Left ventricle myocardium inferior (tissue), 1 donor: ENCODE measurements at regions not wholly inside any gene's neighbourhood (a gene's known extent, or its start where the extent isn't known, plus 50 kb on each side); places are given as distances from the start of the nearest gene placed in this dataset.

Experiments
- DNase-seq: peaks from one replicate; pipeline ENCODE4 v3.0.0-alpha.2; 2020
- H3K27ac ChIP-seq: fragments of 200-600 bp; replicated peaks from 2 replicates; pipeline ENCODE4 v1.8.0; 2021
- H3K27me3 ChIP-seq: fragments of 200-600 bp; 2 replicates; pipeline ENCODE4 v1.8.0; 2021; ENCODE audit warnings: low read depth
- H3K36me3 ChIP-seq: fragments of 200-600 bp; 2 replicates; pipeline ENCODE4 v1.8.0; 2021
- H3K4me1 ChIP-seq: fragments of 200-600 bp; 2 replicates; pipeline ENCODE4 v1.8.0; 2021
- H3K4me3 ChIP-seq: fragments of 200-600 bp; 2 replicates; pipeline ENCODE4 v1.8.0; 2021; ENCODE audit warnings: mild to moderate bottlenecking, moderate library complexity
- H3K9me3 ChIP-seq: fragments of 200-600 bp; replicated peaks from 2 replicates; pipeline ENCODE4 v1.8.0; 2021
- CTCF ChIP-seq: fragments of 200-600 bp; IDR thresholded peaks from 2 replicates; pipeline ENCODE4 v1.8.0; 2021; ENCODE audit warnings: antibody characterized with exemption, mild to moderate bottlenecking, borderline replicate concordance
- intact Hi-C: fragments of 100-400 bp; cut with micrococcal nuclease; formaldehyde crosslinking; loops from one replicate; pipeline ENCODE4 v1.11.0; 2022
- donor health status: DM: no; HTN: yes; CAD: no; lungs with severe emphysema.

- Histone ChIP-seq H3K9me3 (peaks cover 12% of the 10 kb centered on the region), H3K4me1 (peaks cover 14% of the 10 kb centered on the region), H3K4me3 (no peak overlapping the region), H3K27ac (no peak overlapping the region), H3K27me3 (no peaks in the 10 kb centered on the region), H3K36me3 (no peaks in the 10 kb centered on the region)
- no peak for TF ChIP-seq CTCF
- intact Hi-C loops, result no loop called here
- DNase-seq, result no peak
Measured at GRCh38 chr11:91404344-91404743, 820.3 kb upstream of the FAT3 start.

- intact Hi-C loops, result no loop called here
Measured at GRCh38 chr11:91397134-91397468, 827.5 kb upstream of the FAT3 start.

GRCh38 chr11:91396236-91397133 lies 828.1 kb upstream of the FAT3 start:
- DNase-seq, result no peak
- H3K36me3 ChIP-seq, result no peaks in the 10 kb centered on the region
- H3K4me1 ChIP-seq, result peaks cover 11% of the 10 kb centered on the region
- intact Hi-C loops, result no loop called here
- TF ChIP-seq CTCF, result no peak
- H3K27me3 ChIP-seq, result no peaks in the 10 kb centered on the region
- peaks cover 7% of the 10 kb centered on the region for H3K9me3 ChIP-seq
- H3K4me3 ChIP-seq, result no peak overlapping the region
- no peak overlapping the region for H3K27ac ChIP-seq

More at GRCh38 chr11:91397134-91397468, 827.5 kb upstream of the FAT3 start:
- Histone ChIP-seq H3K4me1 (peaks cover 11% of the 10 kb centered on the region), H3K4me3 (no peak overlapping the region), H3K27me3 (no peaks in the 10 kb centered on the region), H3K9me3 (peaks cover 12% of the 10 kb centered on the region), H3K27ac (no peak overlapping the region), H3K36me3 (no peaks in the 10 kb centered on the region)
- no peak for DNase-seq
- TF ChIP-seq CTCF, result no peak

GRCh38 chr11:91394727-91395414 lies 829.7 kb upstream of the FAT3 start:
- H3K9me3 ChIP-seq, result no peaks in the 10 kb centered on the region
- no peak overlapping the region for H3K4me3 ChIP-seq
- no peak for TF ChIP-seq CTCF
- H3K4me1 ChIP-seq, result peaks cover 11% of the 10 kb centered on the region
- H3K27me3 ChIP-seq, result no peaks in the 10 kb centered on the region
- no peak overlapping the region for H3K27ac ChIP-seq
- H3K36me3 ChIP-seq, result no peaks in the 10 kb centered on the region
- intact Hi-C loops, result no loop called here
- DNase-seq, result no peak

GRCh38 chr11:91394073-91394726 lies 830.4 kb upstream of the FAT3 start:
- intact Hi-C loops, result no loop called here
- Histone ChIP-seq H3K27ac (no peak overlapping the region), H3K4me1 (peaks cover 11% of the 10 kb centered on the region), H3K36me3 (no peaks in the 10 kb centered on the region), H3K27me3 (no peaks in the 10 kb centered on the region), H3K4me3 (no peak overlapping the region), H3K9me3 (no peaks in the 10 kb centered on the region)
- no peak for DNase-seq
- TF ChIP-seq CTCF, result no peak
